Prostate gland (tissue), 2 donors: ENCODE measurements at regions not wholly inside any gene's neighbourhood (a gene's known extent, or its start where the extent isn't known, plus 50 kb on each side); places are given as distances from the start of the nearest gene placed in this dataset.
A peak's percentile ranks its signal among the peaks of the same experiment; 100 is the strongest.

Source experiments
- DNase-seq: peaks from one replicate; pipeline ENCODE4 v3.0.0-alpha.2; 2019; ENCODE audit warnings: low spot score
- H3K27ac ChIP-seq, 2 donors: fragments of 200-600 bp; sonication (generic); 2 replicates each; pipeline ENCODE4 v1.5.1; 2017 to 2019
- H3K27me3 ChIP-seq: fragments of 200-600 bp; sonication (generic); replicated peaks from 2 replicates; pipeline ENCODE4 v1.5.1; 2019; ENCODE audit not compliant: insufficient read depth
- H3K36me3 ChIP-seq, 2 donors: fragments of 200-600 bp; sonication (generic); 1 replicate in 1 of 2; 2 replicates in 1 of 2; pipeline versions ENCODE4 v1.5.1 to v1.8.1; 2017 to 2019
- H3K4me1 ChIP-seq: fragments of 200-600 bp; sonication (generic); replicated peaks from 2 replicates; pipeline ENCODE4 v1.5.1; 2019
- H3K4me3 ChIP-seq, 2 donors: fragments of 200-600 bp; sonication (generic); 2 replicates each; pipeline ENCODE4 v1.5.1; 2017 to 2019
- H3K9me3 ChIP-seq: fragments of 200-600 bp; sonication (generic); 2 replicates; pipeline ENCODE4 v1.5.1; 2017
- CTCF ChIP-seq, 4 experiments: fragments of 200-600 bp in 2 of 4; fragments of 450-650 bp in 2 of 4; sonication (generic) in 2 of 4; IDR thresholded peaks; 1 replicate in 3 of 4; 2 replicates in 1 of 4; pipeline ENCODE4 v1.5.1; 2016 to 2019; ENCODE audit warnings: antibody characterized with exemption in 4 of 4, mild to moderate bottlenecking in 2 of 4, moderate library complexity in 2 of 4
- POLR2A ChIP-seq: fragments of 450-650 bp; IDR thresholded peaks from one replicate; pipeline ENCODE4 v1.6.1; 2016; ENCODE audit warnings: antibody characterized with exemption, mild to moderate bottlenecking
- POLR2AphosphoS5 ChIP-seq: sonication (generic); formaldehyde crosslinking; IDR thresholded peaks from one replicate; pipeline ENCODE4 v1.6.1; 2017; ENCODE audit warnings: antibody characterized with exemption
- WGBS: methylation state at CpG from one replicate; pipeline ENCODE4 v1.1.5; 2018; 5-methylcytosine and 5-hydroxymethylcytosine counted together
- intact Hi-C: fragments of 100-400 bp; cut with DNase I; formaldehyde crosslinking; loops from one replicate; pipeline ENCODE4 v1.14.2; 2022

- Histone ChIP-seq H3K4me1 (no peaks in the 10 kb centered on the region), H3K9me3 (no peaks in the 10 kb centered on the region), H3K36me3 (no peaks in the 10 kb centered on the region), H3K27ac (peak overlapping the region in 1 of 2 donors; percentile 6), H3K27me3 (no peaks in the 10 kb centered on the region), H3K4me3 (no peak overlapping the region)
- TF ChIP-seq CTCF (IDR thresholded peaks at IDR 0.05): no peak
- no peak for TF ChIP-seq POLR2AphosphoS5
- TF ChIP-seq POLR2A: no peak
- WGBS: 72% methylated on average over 3 of the region's 3 CpGs
- DNase-seq: no peak
- intact Hi-C loops: no loop called here
Observed at GRCh38 chr10:121053151-121053550, 202.0 kb downstream of the WDR11 start.

- intact Hi-C loops: no loop called here
- H3K27me3 ChIP-seq: no peaks in the 10 kb centered on the region
- no peak for DNase-seq
- H3K4me3 ChIP-seq: no peak overlapping the region
- H3K9me3 ChIP-seq: no peaks in the 10 kb centered on the region
- 44% methylated on average over 5 of the region's 5 CpGs for WGBS
- TF ChIP-seq POLR2AphosphoS5: peak; percentile 77
- no peak for TF ChIP-seq POLR2A
- no peaks in the 10 kb centered on the region for H3K4me1 ChIP-seq
- peak overlapping the region in 1 of 2 donors; percentile 18 for H3K27ac ChIP-seq
- H3K36me3 ChIP-seq: no peaks in the 10 kb centered on the region
Observed at GRCh38 chr10:121054874-121055273, 203.7 kb downstream of the WDR11 start.

GRCh38 chr10:121057269-121057668, 206.1 kb downstream of the WDR11 start:
- no peak for TF ChIP-seq POLR2AphosphoS5
- TF ChIP-seq POLR2A: no peak
- no peak for TF ChIP-seq CTCF (IDR thresholded peaks at IDR 0.05)
- H3K9me3 ChIP-seq: no peaks in the 10 kb centered on the region
- no peak overlapping the region for H3K4me3 ChIP-seq
- intact Hi-C loops: no loop called here
- 74% methylated on average over 4 of the region's 4 CpGs for WGBS
- no peaks in the 10 kb centered on the region for H3K36me3 ChIP-seq
- DNase-seq: no peak
- H3K27ac ChIP-seq: no peak overlapping the region
- H3K4me1 ChIP-seq: no peaks in the 10 kb centered on the region
- H3K27me3 ChIP-seq: no peaks in the 10 kb centered on the region

GRCh38 chr10:121058082-121058481, 206.9 kb downstream of the WDR11 start:
- H3K4me3 ChIP-seq: no peak overlapping the region
- H3K27ac ChIP-seq: no peak overlapping the region
- H3K27me3 ChIP-seq: no peaks in the 10 kb centered on the region
- intact Hi-C loops: no loop called here
- H3K4me1 ChIP-seq: no peaks in the 10 kb centered on the region
- no peak for TF ChIP-seq POLR2A
- no peak for TF ChIP-seq CTCF (IDR thresholded peaks at IDR 0.05)
- no peak for TF ChIP-seq POLR2AphosphoS5
- H3K36me3 ChIP-seq: no peaks in the 10 kb centered on the region
- WGBS: 91% methylated on average over 6 of the region's 6 CpGs
- DNase-seq: no peak
- H3K9me3 ChIP-seq: no peaks in the 10 kb centered on the region

- no peak for DNase-seq
- 61% methylated on average over 4 of the region's 4 CpGs for WGBS
- no peaks in the 10 kb centered on the region for H3K4me1 ChIP-seq
- no peak overlapping the region for H3K27ac ChIP-seq
- no peaks in the 10 kb centered on the region for H3K27me3 ChIP-seq
- intact Hi-C loops: no loop called here
- TF ChIP-seq POLR2A (no peak), POLR2AphosphoS5 (no peak)
- H3K9me3 ChIP-seq: no peaks in the 10 kb centered on the region
- H3K4me3 ChIP-seq: no peak overlapping the region
- H3K36me3 ChIP-seq: no peaks in the 10 kb centered on the region
Observed at GRCh38 chr10:121059351-121059750, 208.2 kb downstream of the WDR11 start.

- Histone ChIP-seq H3K9me3 (no peaks in the 10 kb centered on the region), H3K27ac (no peak overlapping the region), H3K27me3 (no peaks in the 10 kb centered on the region), H3K36me3 (no peaks in the 10 kb centered on the region), H3K4me1 (no peaks in the 10 kb centered on the region), H3K4me3 (no peak overlapping the region)
- no peak for DNase-seq
- WGBS: 93% methylated on average over 3 of the region's 3 CpGs
- intact Hi-C loops: no loop called here
- no peak for TF ChIP-seq CTCF (IDR thresholded peaks at IDR 0.05)
- TF ChIP-seq POLR2A: no peak
- no peak for TF ChIP-seq POLR2AphosphoS5
Observed at GRCh38 chr10:121062115-121062514, 211.0 kb downstream of the WDR11 start.
